ENCODE measurements at regions not wholly inside any gene's neighbourhood (a gene's known extent, or its start where the extent isn't known, plus 50 kb on each side); places are given as distances from the start of the nearest gene placed in this dataset.

- H3K4me3 ChIP-seq (ENCODE audit: low read depth, low read length), result no peak overlapping the region
- in situ Hi-C loops (cut with HindIII; ENCODE audit: low sequenced_read_pairs), result no loop called here
- DNase-seq (ENCODE audit: low read depth, low spot score), result no peak
- TF ChIP-seq, protein P1, sequence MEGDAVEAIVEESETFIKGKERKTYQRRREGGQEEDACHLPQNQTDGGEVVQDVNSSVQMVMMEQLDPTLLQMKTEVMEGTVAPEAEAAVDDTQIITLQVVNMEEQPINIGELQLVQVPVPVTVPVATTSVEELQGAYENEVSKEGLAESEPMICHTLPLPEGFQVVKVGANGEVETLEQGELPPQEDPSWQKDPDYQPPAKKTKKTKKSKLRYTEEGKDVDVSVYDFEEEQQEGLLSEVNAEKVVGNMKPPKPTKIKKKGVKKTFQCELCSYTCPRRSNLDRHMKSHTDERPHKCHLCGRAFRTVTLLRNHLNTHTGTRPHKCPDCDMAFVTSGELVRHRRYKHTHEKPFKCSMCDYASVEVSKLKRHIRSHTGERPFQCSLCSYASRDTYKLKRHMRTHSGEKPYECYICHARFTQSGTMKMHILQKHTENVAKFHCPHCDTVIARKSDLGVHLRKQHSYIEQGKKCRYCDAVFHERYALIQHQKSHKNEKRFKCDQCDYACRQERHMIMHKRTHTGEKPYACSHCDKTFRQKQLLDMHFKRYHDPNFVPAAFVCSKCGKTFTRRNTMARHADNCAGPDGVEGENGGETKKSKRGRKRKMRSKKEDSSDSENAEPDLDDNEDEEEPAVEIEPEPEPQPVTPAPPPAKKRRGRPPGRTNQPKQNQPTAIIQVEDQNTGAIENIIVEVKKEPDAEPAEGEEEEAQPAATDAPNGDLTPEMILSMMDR (IDR thresholded peaks at IDR 0.05; ENCODE audit: low read depth, low read length), result no peak
Observed at GRCh38 chr10:62638062-62638477, 166.4 kb upstream of the ADO start.

GRCh38 chr10:62639144-62639543 is 165.4 kb upstream of the ADO start:
- no peak for DNase-seq (ENCODE audit: low read depth, low spot score)
- no peak overlapping the region for H3K4me3 ChIP-seq (ENCODE audit: low read depth, low read length)
- in situ Hi-C loops (cut with HindIII; ENCODE audit: low sequenced_read_pairs), result no loop called here
- TF ChIP-seq, protein P1 (IDR thresholded peaks at IDR 0.05; ENCODE audit: low read depth, low read length), result no peak

DNA sequence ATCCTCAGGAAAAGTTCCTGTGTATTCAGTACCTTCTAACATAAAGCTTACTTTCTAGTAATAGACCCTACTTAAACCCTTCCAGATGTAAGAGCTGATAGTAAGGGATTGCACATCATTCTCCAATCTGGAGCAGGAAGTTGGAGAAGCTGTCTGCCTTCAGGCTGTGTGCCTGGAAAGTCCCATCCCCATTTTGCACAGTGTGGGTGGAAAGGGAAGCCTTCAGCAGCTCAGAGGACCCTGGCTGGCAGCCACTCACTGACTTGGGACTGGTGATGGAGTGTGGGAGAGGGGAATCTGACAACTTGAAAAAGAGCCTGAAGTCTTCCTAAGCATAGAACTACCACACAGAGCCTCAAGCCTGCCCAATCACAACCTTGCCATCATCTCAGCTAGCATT is 164.1 kb upstream of the ADO start:
- DNase-seq (ENCODE audit: low read depth, low spot score), result no peak
- H3K4me3 ChIP-seq (ENCODE audit: low read depth, low read length), result no peak overlapping the region
- in situ Hi-C loops (cut with HindIII; ENCODE audit: low sequenced_read_pairs), result no loop called here
- TF ChIP-seq, protein P1 (IDR thresholded peaks at IDR 0.05; ENCODE audit: low read depth, low read length), result no peak

- no peak for DNase-seq (ENCODE audit: low read depth, low spot score)
- in situ Hi-C loops (cut with HindIII; ENCODE audit: low sequenced_read_pairs), result no loop called here
- TF ChIP-seq, protein P1 (IDR thresholded peaks at IDR 0.05; ENCODE audit: low read depth, low read length), result no peak
- H3K4me3 ChIP-seq (ENCODE audit: low read depth, low read length), result no peak overlapping the region
Observed at GRCh38 chr10:62643606-62644587, 160.6 kb upstream of the ADO start.

- TF ChIP-seq, protein P1 (IDR thresholded peaks at IDR 0.05; ENCODE audit: low read depth, low read length), result no peak
- DNase-seq (ENCODE audit: low read depth, low spot score), result no peak
- H3K4me3 ChIP-seq (ENCODE audit: low read depth, low read length), result no peak overlapping the region
- in situ Hi-C loops (cut with HindIII; ENCODE audit: low sequenced_read_pairs), result no loop called here
Observed at GRCh38 chr10:62647375-62648092, 157.0 kb upstream of the ADO start.

- in situ Hi-C loops (cut with HindIII; ENCODE audit: low sequenced_read_pairs), result no loop called here
- H3K4me3 ChIP-seq (ENCODE audit: low read depth, low read length), result no peak overlapping the region
- no peak for DNase-seq (ENCODE audit: low read depth, low spot score)
- TF ChIP-seq, protein P1 (IDR thresholded peaks at IDR 0.05; ENCODE audit: low read depth, low read length), result no peak
Observed at GRCh38 chr10:62648921-62649320, 155.6 kb upstream of the ADO start.

Data from astrocyte of the spinal cord (primary cell).